HepG2 (cell line): ENCODE measurements at regions not wholly inside any gene's neighbourhood (a gene's known extent, or its start where the extent isn't known, plus 50 kb on each side); places are given as distances from the start of the nearest gene placed in this dataset.

Source experiments
- ATAC-seq: fragments of 200-7000 bp; cut with Tn5 transposase; 3 replicates; pipeline ENCODE4 v1.9.1; 2020; ENCODE audit warnings: mild to moderate bottlenecking, moderate library complexity
- BruUV-seq: library from RNA; stranded (reverse); fragments of 400-500 nt; replicated peaks from 2 replicates; lab custom pipeline; 2021; lab: Mats Ljungman, UMichigan
- CTCF ChIA-PET: fragments of 300-600 bp; formaldehyde crosslinking; extraction: SDS; loops from one replicate; lab custom pipeline; 2021; ENCODE audit warnings: low total read pairs, inconsistent platforms, low intra/inter-chr PET ratio; lab: Yijun Ruan, JAX
- POLR2A ChIA-PET: fragments of 350-600 bp; sonication (Branson Sonifier 250); formaldehyde crosslinking; loops from one replicate; lab custom pipeline; 2020; ENCODE audit warnings: antibody characterized with exemption, inconsistent platforms; lab: Yijun Ruan, JAX
- DNase-seq: peaks from one replicate; pipeline ENCODE4 v3.0.0-alpha.2; 2015; ENCODE audit warnings: low spot score
- FAIRE-seq: peaks from 3 replicates; lab custom pipeline; 2011; peaks lifted over from hg19 to GRCh38; lab: Jason Lieb, UNC
- H2AFZ ChIP-seq: one replicate; pipeline ENCODE4 v1.6.1; 2011; ENCODE audit warnings: low read length, inconsistent platforms
- H3K27ac ChIP-seq: fragments of 300-600 bp; 3 replicates; pipeline ENCODE4 v1.8.0; 2011; ENCODE audit warnings: mixed run types, mild to moderate bottlenecking, mixed read lengths, low read length, inconsistent platforms; ENCODE audit not compliant: insufficient read depth; ENCODE audit errors: extremely low read length
- H3K27me3 ChIP-seq, 2 experiments: fragments of 200-600 bp in 1 of 2; 2 replicates in 1 of 2; 3 replicates in 1 of 2; pipeline versions ENCODE4 v1.6.0 to v1.8.0; 2011; ENCODE audit warnings: low read length in 2 of 2, mild to moderate bottlenecking in 2 of 2, moderate library complexity in 2 of 2, inconsistent platforms in 1 of 2; ENCODE audit not compliant: insufficient read depth in 2 of 2, control insufficient read depth in 1 of 2
- H3K36me3 ChIP-seq, 2 experiments: fragments of 200-600 bp in 1 of 2; replicated peaks in 1 of 2; 2 replicates in 1 of 2; 3 replicates in 1 of 2; pipeline versions ENCODE4 v1.5.1 to v1.8.0; 2011; ENCODE audit warnings: low read length in 2 of 2, inconsistent platforms in 1 of 2; ENCODE audit not compliant: insufficient read depth in 2 of 2, control insufficient read depth in 1 of 2
- H3K4me1 ChIP-seq: 2 replicates; pipeline ENCODE4 v1.5.1; 2012; ENCODE audit warnings: low read length, inconsistent platforms; ENCODE audit not compliant: insufficient read depth
- H3K4me2 ChIP-seq: 2 replicates; pipeline ENCODE4 v1.6.0; 2011; ENCODE audit warnings: low read depth, low read length, inconsistent platforms
- H3K4me3 ChIP-seq, 3 experiments: fragments of 200-600 bp in 1 of 3; sonication (generic), shearing (Covaris generic) in 1 of 3; replicated peaks in 1 of 3; 2 replicates each; pipeline ENCODE4 v1.5.1; 2011 to 2016; ENCODE audit warnings: low read length in 3 of 3, inconsistent platforms in 2 of 3, low read depth in 2 of 3, mild to moderate bottlenecking in 2 of 3, control low read depth in 1 of 3, mixed read lengths in 1 of 3; ENCODE audit not compliant: insufficient read depth in 1 of 3
- H3K79me2 ChIP-seq: one replicate; pipeline ENCODE4 v1.6.1; 2011; ENCODE audit warnings: low read length, inconsistent platforms; ENCODE audit not compliant: insufficient read depth
- H3K9ac ChIP-seq: 2 replicates; pipeline ENCODE4 v1.6.0; 2011; ENCODE audit warnings: mild to moderate bottlenecking, low read depth, low read length, inconsistent platforms; ENCODE audit not compliant: insufficient read depth
- H3K9me3 ChIP-seq: 2 replicates; pipeline ENCODE4 v1.5.1; 2012; ENCODE audit warnings: mild to moderate bottlenecking, low read length
- H4K20me1 ChIP-seq: 2 replicates; pipeline ENCODE4 v1.6.0; 2011; ENCODE audit warnings: inconsistent platforms, mild to moderate bottlenecking, low read length, moderate library complexity; ENCODE audit not compliant: insufficient read depth
- CENPX ChIP-seq: sonication (generic); formaldehyde crosslinking; IDR thresholded peaks from 2 replicates; pipeline ENCODE4 v1.9.0; 2021; ENCODE audit warnings: mild to moderate bottlenecking, missing genetic modification reagents, moderate library complexity
- HIVEP1 ChIP-seq: sonication (generic); formaldehyde crosslinking; IDR thresholded peaks from 2 replicates; pipeline ENCODE4 v1.4.0; 2020; ENCODE audit warnings: mild to moderate bottlenecking, missing genetic modification reagents
- REL ChIP-seq: sonication (generic); formaldehyde crosslinking; conservative IDR thresholded peaks from 2 replicates; pipeline ENCODE4 v1.8.0; 2022; ENCODE audit warnings: mild to moderate bottlenecking, missing genetic modification reagents, moderate library complexity
- SP4 ChIP-seq: sonication (generic); formaldehyde crosslinking; IDR thresholded peaks from 2 replicates; pipeline ENCODE4 v1.8.1; 2023; ENCODE audit warnings: mild to moderate bottlenecking, missing genetic modification reagents
- ZNF562 ChIP-seq: sonication (generic); formaldehyde crosslinking; IDR thresholded peaks from 2 replicates; pipeline ENCODE4 v1.8.0; 2022; ENCODE audit warnings: missing genetic modification reagents, borderline replicate concordance
- ZNF605 ChIP-seq: sonication (generic); formaldehyde crosslinking; IDR thresholded peaks from 2 replicates; pipeline ENCODE4 v1.8.0; 2022; ENCODE audit warnings: mild to moderate bottlenecking, missing genetic modification reagents
- ZNF768 ChIP-seq: sonication (generic); formaldehyde crosslinking; IDR thresholded peaks from 2 replicates; pipeline ENCODE4 v1.4.0; 2020; ENCODE audit warnings: missing genetic modification reagents
- WGBS: methylation state at CpG from one replicate; pipeline ENCODE4 v1.1.6; 2017; ENCODE audit warnings: low lambda C conversion rate; 5-methylcytosine and 5-hydroxymethylcytosine counted together
- in situ Hi-C: cut with HindIII; loops from 2 replicates; pipeline ENCODE4 v1.10.0; 2017; ENCODE audit warnings: low pct_unique_long_range_greater_than_20kb; ENCODE audit not compliant: extremely low pct_ligation_motif_present
- intact Hi-C: fragments of 100-400 bp; cut with micrococcal nuclease; formaldehyde crosslinking; loops from one replicate; pipeline ENCODE4 v1.10.0; 2022; ENCODE audit not compliant: unreplicated experiment

GRCh38 chr15:98568382-98569017 lies 79.8 kb upstream of the IGF1R start (continued):
- TF ChIP-seq CENPX (CRISPR knock-in tag) (no peak), ZNF605 (CRISPR knock-in tag) (no peak), ZNF562 (CRISPR knock-in tag) (no peak), ZNF768 (CRISPR knock-in tag) (no peak)

DNA sequence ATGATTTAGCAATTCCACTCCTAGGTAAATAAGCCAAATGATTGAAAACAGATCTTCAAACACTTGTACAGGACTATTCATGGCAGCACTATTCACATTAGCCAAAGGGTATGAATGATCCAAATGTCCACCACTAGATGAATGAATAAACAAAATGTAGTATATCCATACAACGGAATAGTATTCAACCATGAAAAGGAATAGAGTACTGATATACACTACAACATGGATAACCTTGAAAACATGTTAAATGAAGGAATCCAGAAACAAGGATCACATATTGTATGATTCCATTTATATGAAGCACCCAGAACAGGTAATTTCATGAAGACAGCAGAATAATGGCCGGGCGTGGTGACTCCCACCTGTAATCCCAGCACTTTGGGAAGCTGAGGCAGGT lies 78.2 kb upstream of the IGF1R start:
- no TSS peak for BruUV-seq
- Histone ChIP-seq H3K27me3 (peaks cover 1 to 28% of the 10 kb centered on the region in 2 experiments; a peak in 2 of 5 replicates), H3K27ac (no peak overlapping the region), H3K4me1 (no peaks in the 10 kb centered on the region), H3K36me3 (no peaks in the 10 kb centered on the region), H4K20me1 (no peaks in the 10 kb centered on the region), H3K79me2 (no peaks in the 10 kb centered on the region), H2AFZ (no peak overlapping the region), H3K9ac (no peak overlapping the region), H3K4me3 (no peak overlapping the region), H3K9me3 (no peaks in the 10 kb centered on the region), H3K4me2 (no peak overlapping the region)
- ChIA-PET POLR2A (no interaction called here), CTCF (no interaction called here)
- WGBS = 18% methylated on average over 3 of the region's 3 CpGs
- TF ChIP-seq SP4 (no peak), HIVEP1 (no peak)
- DNase-seq (no peak), FAIRE-seq (no peak), ATAC-seq (no peak)
- intact Hi-C loops = no loop called here
- in situ Hi-C loops = no loop called here

- DNase-seq (no peak), ATAC-seq (no peak), FAIRE-seq (no peak)
- ChIA-PET POLR2A (no interaction called here), CTCF (no interaction called here)
- WGBS = 15% methylated on average over 8 of the region's 11 CpGs
- Histone ChIP-seq H3K27ac (no peak overlapping the region), H3K9me3 (no peaks in the 10 kb centered on the region), H3K4me2 (no peak overlapping the region), H4K20me1 (no peaks in the 10 kb centered on the region), H3K79me2 (no peaks in the 10 kb centered on the region), H2AFZ (no peak overlapping the region), H3K27me3 (peaks cover 0 to 36% of the 10 kb centered on the region in 2 experiments; a peak in 2 of 5 replicates), H3K36me3 (no peaks in the 10 kb centered on the region), H3K9ac (no peak overlapping the region), H3K4me1 (no peaks in the 10 kb centered on the region), H3K4me3 (no peak overlapping the region)
- intact Hi-C loops (no loop called here), in situ Hi-C loops (no loop called here)
- TF ChIP-seq REL (CRISPR knock-in tag) = no peak
- no TSS peak for BruUV-seq
Measured at GRCh38 chr15:98580572-98580971, 67.8 kb upstream of the IGF1R start.
